ENCODE measurements at regions not wholly inside any gene's neighbourhood (a gene's known extent, or its start where the extent isn't known, plus 50 kb on each side); places are given as distances from the start of the nearest gene placed in this dataset.

DNA sequence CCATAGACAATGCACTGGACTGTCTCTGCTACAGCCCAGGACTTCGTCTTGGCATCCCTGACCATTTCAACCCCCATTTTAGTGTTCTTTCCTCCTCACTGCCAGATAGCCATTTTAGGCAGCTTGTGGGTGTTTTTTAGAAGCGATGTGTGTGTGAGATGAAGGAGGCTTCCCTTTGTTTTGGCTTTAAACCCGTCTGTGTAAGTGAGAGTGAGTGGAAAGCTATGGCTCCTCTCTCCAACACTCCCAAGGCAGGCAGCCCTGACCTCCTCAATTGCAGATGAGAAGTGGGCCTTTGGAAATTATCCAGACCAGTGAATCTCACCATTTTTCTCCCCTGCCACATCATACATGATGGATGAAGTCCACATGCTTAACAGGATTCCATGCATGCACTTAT, 70.3 kb upstream of the PGBD5 start:
- 81% methylated on average over 3 of the region's 3 CpGs for WGBS
- Histone ChIP-seq H3K4me1 (ENCODE audit: control insufficient read depth in 4 of 4, insufficient read depth in 4 of 4, low read length in 3 of 4) (peaks cover 0 to 5% (median 0%) of the 10 kb centered on the region in 4 donors), H3K36me3 (ENCODE audit: control insufficient read depth in 4 of 4, insufficient read depth in 3 of 4, low read depth in 1 of 4, low read length in 3 of 4) (no peaks in the 10 kb centered on the region), H3K9me3 (ENCODE audit: control insufficient read depth in 4 of 4, low read length in 3 of 4) (no peaks in the 10 kb centered on the region), H3K4me3 (ENCODE audit: low read depth in 1 of 3, low read length in 3 of 3) (no peak overlapping the region), H3K27me3 (ENCODE audit: control insufficient read depth in 4 of 4, insufficient read depth in 4 of 4, low read length in 3 of 4) (no peaks in the 10 kb centered on the region), H3K27ac (ENCODE audit: low read depth in 1 of 2, low read length in 2 of 2) (no peak overlapping the region), H3K9ac (ENCODE audit: low read depth in 1 of 2, low read length in 2 of 2) (no peak overlapping the region)
- TF ChIP-seq FOXA2 (IDR thresholded peaks at IDR 0.05): no peak
- TF ChIP-seq, protein P1, sequence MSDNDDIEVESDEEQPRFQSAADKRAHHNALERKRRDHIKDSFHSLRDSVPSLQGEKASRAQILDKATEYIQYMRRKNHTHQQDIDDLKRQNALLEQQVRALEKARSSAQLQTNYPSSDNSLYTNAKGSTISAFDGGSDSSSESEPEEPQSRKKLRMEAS (IDR thresholded peaks at IDR 0.05): no peak
- TF ChIP-seq HNF4A (conservative IDR thresholded peaks at IDR 0.05): no peak
- no peak for TF ChIP-seq ZBTB33 (IDR thresholded peaks at IDR 0.05)
- no peak for TF ChIP-seq TAF1 (conservative IDR thresholded peaks at IDR 0.05)
- DNase-seq (ENCODE audit: low spot score): no peak

- H3K9ac ChIP-seq (ENCODE audit: low read depth in 1 of 2, low read length in 2 of 2): no peak overlapping the region
- no peaks in the 10 kb centered on the region for H3K36me3 ChIP-seq (ENCODE audit: control insufficient read depth in 4 of 4, insufficient read depth in 3 of 4, low read depth in 1 of 4, low read length in 3 of 4)
- no peaks in the 10 kb centered on the region for H3K27me3 ChIP-seq (ENCODE audit: control insufficient read depth in 4 of 4, insufficient read depth in 4 of 4, low read length in 3 of 4)
- WGBS: 73% methylated on average over 11 of the region's 11 CpGs
- TF ChIP-seq GABPA (IDR thresholded peaks at IDR 0.05 in 1 of 2, conservative IDR thresholded peaks at IDR 0.05 in 1 of 2): no peak
- no peak for TF ChIP-seq NR2F2 (IDR thresholded peaks at IDR 0.05)
- TF ChIP-seq HNF4A (conservative IDR thresholded peaks at IDR 0.05): no peak
- TF ChIP-seq FOXA1 (IDR thresholded peaks at IDR 0.05): no peak
- no peak for TF ChIP-seq RXRA (IDR thresholded peaks at IDR 0.05)
- no peak for TF ChIP-seq ATF3 (IDR thresholded peaks at IDR 0.05)
- TF ChIP-seq, protein P2, sequence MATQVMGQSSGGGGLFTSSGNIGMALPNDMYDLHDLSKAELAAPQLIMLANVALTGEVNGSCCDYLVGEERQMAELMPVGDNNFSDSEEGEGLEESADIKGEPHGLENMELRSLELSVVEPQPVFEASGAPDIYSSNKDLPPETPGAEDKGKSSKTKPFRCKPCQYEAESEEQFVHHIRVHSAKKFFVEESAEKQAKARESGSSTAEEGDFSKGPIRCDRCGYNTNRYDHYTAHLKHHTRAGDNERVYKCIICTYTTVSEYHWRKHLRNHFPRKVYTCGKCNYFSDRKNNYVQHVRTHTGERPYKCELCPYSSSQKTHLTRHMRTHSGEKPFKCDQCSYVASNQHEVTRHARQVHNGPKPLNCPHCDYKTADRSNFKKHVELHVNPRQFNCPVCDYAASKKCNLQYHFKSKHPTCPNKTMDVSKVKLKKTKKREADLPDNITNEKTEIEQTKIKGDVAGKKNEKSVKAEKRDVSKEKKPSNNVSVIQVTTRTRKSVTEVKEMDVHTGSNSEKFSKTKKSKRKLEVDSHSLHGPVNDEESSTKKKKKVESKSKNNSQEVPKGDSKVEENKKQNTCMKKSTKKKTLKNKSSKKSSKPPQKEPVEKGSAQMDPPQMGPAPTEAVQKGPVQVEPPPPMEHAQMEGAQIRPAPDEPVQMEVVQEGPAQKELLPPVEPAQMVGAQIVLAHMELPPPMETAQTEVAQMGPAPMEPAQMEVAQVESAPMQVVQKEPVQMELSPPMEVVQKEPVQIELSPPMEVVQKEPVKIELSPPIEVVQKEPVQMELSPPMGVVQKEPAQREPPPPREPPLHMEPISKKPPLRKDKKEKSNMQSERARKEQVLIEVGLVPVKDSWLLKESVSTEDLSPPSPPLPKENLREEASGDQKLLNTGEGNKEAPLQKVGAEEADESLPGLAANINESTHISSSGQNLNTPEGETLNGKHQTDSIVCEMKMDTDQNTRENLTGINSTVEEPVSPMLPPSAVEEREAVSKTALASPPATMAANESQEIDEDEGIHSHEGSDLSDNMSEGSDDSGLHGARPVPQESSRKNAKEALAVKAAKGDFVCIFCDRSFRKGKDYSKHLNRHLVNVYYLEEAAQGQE (IDR thresholded peaks at IDR 0.05): no peak
- TF ChIP-seq JUND (IDR thresholded peaks at IDR 0.05): no peak
- no peak for TF ChIP-seq EGR1 (IDR thresholded peaks at IDR 0.05; ENCODE audit: low read depth in 2 of 2)
- TF ChIP-seq ZBTB33 (IDR thresholded peaks at IDR 0.05): no peak
- no peak for TF ChIP-seq HNF4G (IDR thresholded peaks at IDR 0.05)
- no peak for TF ChIP-seq CTCF (IDR thresholded peaks at IDR 0.05; ENCODE audit: low read depth, low read length, missing input control)
- TF ChIP-seq, protein P1 (IDR thresholded peaks at IDR 0.05): no peak
- TF ChIP-seq FOXA2 (IDR thresholded peaks at IDR 0.05): no peak
- no peak for TF ChIP-seq YY1 (IDR thresholded peaks at IDR 0.05)
- no peak for TF ChIP-seq TAF1 (conservative IDR thresholded peaks at IDR 0.05)
- no peak for TF ChIP-seq RAD21 (IDR thresholded peaks at IDR 0.05)
- no peak for TF ChIP-seq SP1 (IDR thresholded peaks at IDR 0.05)
- no peak overlapping the region for H3K27ac ChIP-seq (ENCODE audit: low read depth in 1 of 2, low read length in 2 of 2)
- H3K9me3 ChIP-seq (ENCODE audit: control insufficient read depth in 4 of 4, low read length in 3 of 4): no peaks in the 10 kb centered on the region
- DNase-seq (ENCODE audit: low spot score): no peak
- H3K4me1 ChIP-seq (ENCODE audit: control insufficient read depth in 4 of 4, insufficient read depth in 4 of 4, low read length in 3 of 4): peaks cover 0 to 5% (median 0%) of the 10 kb centered on the region in 4 donors
- H3K4me3 ChIP-seq (ENCODE audit: low read depth in 1 of 3, low read length in 3 of 3): no peak overlapping the region
Observed at GRCh38 chr1:230495891-230496385, 69.8 kb upstream of the PGBD5 start.
